ENCODE measurements at regions not wholly inside any gene's neighbourhood (a gene's known extent, or its start where the extent isn't known, plus 50 kb on each side); places are given as distances from the start of the nearest gene placed in this dataset.
"Not testable (repeated sequence)": the region's sequence is repeated elsewhere in the genome, so short reads cannot be mapped to it uniquely, and the experiment has no call there.

DNA sequence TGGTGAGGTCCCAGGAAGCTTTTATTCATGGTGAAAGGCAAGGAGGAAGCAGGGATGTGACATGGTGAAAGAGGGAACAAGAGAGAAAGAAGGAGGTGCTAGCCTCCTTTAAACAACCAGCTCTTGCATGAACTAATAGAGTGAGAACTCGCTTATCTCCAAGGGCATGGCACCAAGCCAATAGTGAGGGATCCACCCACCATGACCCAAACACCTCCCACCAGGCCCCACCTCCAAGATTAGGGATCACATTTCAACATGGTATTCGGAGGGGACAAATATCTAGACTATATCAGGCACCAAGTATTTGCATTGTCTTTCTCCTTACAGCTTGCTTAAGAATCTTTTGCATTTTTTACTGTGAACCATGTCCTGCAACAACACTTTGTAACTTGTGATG, 91.9 kb upstream of the DHRS4 start:
- DNase-seq (ENCODE audit: low read depth) = no peak

DNA sequence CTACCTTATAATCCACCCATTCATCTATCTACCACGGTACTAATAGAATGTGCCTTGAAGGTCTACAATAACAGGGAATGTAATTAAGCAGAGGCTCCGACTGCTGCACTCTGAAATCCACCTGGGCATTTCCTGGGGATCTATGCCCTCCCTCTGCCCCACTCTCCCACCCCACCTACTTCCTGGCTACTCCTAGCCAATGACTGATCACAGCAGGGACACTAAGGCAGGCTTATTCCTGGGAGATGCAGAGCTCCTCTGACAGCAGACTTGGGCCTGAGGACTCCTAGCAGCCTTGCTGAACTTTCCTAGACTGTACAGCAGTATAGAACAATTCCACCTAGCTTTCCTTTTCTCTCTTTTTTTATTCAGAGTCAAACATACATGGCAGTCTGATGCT, 91.1 kb upstream of the DHRS4 start:
- DNase-seq (ENCODE audit: low read depth) = no peak

DNA sequence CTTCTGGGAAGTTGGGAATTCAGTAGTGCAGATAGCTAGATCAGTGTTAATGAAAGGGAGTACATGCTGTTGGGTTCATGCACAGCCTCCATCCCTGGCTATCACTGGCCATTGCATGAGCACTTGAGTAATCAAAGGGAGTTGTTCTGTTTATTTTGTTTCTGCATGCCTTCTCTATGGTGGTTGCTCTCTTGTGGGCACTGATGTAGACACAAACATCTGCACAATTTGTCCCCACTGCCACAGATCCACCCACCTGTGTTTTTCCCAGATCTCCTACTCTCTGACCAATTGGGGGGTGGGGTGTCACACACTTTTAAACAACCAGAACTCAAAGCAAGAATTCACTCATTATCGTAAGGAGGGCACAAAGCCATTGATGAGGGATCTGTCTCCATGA, 89.7 kb upstream of the DHRS4 start:
- DNase-seq (ENCODE audit: low read depth) = no peak

DNA sequence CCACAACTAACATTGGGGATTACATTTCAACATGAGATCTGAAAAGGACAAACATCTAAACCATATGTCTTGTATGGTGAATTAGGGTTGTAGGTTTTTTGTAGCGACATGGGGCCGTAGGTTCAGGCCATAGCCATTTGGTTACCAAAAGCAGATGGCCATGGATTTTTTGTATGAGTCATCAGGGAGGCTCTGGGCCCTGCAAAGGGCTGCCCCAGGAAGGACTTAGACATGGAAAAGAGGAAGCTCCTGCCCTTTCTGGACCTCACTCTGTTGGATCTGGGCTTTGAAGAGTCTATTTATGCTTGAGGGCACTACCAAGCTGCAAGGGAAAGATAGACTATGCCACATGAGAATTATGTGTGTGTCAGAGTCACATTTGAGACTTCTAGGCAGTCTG, 89.3 kb upstream of the DHRS4 start:
- no peak for DNase-seq (ENCODE audit: low read depth)

DNA sequence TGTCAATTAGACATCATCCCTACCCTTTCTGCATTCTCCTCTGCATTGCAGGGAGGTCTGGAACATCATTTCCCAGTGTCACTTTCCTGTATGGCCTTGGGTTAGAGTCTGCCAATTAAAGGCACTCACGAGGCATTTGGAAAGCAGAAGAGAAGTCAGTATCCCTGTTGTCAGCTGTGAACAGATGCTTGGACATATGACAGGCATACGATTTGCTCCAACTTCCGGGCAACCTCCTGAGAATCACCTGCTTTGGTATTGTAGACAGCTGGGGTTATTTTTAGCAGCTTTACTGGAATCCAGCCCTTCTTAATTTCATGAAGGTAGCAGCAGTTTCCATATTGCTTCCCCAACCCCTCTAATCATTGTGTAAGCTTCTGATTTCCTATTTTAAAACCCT, 88.7 kb upstream of the DHRS4 start:
- no peak for DNase-seq (ENCODE audit: low read depth)

DNA sequence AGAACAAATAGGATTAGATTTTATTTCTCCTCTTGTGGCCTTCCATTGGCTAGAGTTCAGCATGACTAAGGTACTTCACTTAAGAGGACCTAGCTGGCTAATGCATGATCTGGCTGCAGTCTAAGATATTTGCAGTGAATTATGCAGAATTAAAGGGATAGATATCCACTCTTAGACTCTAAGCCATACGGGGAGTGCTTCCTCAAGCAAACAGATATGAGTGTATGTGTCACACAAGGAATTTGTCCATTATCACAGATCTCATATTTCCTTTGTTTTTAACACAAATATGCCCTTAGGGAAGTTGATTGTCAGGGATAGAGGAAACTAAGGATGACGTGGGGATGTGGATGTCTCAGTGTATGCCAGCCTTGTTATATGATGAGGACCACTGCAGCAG, 88.1 kb upstream of the DHRS4 start:
- no peak for DNase-seq (ENCODE audit: low read depth)

DNA sequence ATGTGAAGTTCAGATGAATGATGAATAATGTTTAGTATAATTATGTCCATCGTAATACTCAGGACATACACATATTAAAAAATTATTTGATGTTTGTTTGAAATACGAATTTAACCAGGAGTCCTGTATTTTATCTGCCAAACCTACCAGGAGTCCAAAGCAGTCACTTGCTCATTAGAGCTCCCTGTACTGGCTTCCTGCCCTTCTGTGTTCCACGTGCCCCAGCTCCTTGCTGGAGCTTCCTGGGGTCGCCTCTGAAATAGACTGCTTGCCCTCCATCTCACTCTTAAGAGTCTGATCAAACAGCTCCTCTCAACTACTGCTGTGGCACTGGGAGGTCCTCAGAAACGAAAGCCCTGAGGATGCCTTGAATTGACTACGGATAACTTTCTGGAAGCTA, 87.3 kb upstream of the DHRS4 start:
- no peak for DNase-seq (ENCODE audit: low read depth)

DNA sequence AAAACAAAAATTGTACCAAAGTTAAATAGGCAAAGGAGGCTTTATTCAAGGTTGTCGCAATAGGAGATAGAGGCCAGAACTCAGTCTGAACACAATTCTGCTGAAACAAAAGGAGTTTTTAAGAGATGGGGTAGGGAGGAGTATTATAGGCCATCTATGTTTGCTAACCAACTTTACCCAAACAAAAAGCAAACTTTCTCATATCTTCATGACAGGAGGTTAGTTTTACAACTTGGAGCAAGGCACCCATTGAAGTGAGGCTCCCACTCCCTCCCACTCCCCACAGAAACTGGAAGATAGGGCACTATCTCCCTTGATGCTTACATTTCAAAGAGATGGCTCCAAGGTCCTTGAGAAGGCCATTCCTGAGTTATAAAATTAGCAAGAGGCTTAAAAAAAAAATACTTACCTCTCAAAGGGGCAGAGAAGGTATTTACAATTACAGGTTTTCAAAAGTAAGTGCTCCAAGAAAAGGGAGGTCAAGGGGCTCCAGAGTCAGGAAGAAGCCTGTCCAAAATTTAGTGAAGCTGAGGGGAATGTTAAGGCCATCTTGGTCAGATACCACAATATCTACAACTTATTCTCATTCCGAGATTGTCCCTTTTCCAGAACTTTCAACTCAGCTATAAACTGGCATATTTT, 84.4 kb upstream of the DHRS4 start:
- no peak for DNase-seq (ENCODE audit: low read depth)

DNA sequence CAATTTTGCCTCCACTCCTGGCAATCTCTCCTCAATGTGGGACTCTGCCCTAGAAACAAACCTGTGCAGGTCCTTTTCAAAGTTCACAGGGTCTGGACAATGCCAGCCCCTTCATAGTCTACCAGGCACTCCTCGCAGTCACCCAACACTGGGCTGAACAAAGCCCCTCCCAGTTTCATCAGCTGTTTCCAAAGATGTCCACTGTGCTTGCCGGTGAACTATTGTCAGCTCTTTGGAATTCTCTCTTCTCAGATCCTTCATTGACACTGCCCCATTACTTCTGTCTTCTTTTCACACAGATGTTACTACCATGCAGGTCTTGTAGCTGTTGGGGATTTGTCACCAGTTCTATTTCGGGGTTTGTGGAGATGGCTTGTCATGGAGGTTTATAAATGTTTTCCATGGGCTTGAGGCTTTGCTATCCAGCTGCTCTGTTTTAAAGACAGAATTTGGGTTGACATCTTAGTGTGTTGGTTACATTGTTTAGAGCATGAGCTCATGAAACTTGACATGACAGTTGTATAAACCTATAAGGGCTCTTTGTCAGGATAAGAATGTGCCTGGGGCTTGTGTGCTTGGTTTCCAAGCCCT, 77.3 kb upstream of the DHRS4 start:
- no peak for DNase-seq (ENCODE audit: low read depth)

DNA sequence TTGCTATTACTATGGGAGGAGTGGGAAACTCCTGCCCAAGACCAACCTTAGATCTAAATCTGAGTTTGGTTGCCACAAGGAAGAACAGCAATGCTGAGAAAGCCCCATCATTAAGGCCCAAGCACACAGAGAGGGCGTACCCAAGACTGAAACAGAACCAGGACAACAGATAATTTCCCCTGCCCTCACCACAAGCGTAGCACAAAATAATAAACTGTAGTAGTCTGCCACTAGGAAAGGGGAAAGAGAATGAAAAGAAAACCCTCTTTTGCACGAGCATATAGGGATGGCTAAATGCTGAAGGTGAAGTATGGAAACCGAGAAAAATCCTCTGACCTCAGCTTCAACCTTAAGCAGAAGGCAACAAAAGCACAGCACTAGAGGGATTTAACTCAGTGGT, 76.5 kb upstream of the DHRS4 start:
- DNase-seq (ENCODE audit: low read depth) = no peak

DNA sequence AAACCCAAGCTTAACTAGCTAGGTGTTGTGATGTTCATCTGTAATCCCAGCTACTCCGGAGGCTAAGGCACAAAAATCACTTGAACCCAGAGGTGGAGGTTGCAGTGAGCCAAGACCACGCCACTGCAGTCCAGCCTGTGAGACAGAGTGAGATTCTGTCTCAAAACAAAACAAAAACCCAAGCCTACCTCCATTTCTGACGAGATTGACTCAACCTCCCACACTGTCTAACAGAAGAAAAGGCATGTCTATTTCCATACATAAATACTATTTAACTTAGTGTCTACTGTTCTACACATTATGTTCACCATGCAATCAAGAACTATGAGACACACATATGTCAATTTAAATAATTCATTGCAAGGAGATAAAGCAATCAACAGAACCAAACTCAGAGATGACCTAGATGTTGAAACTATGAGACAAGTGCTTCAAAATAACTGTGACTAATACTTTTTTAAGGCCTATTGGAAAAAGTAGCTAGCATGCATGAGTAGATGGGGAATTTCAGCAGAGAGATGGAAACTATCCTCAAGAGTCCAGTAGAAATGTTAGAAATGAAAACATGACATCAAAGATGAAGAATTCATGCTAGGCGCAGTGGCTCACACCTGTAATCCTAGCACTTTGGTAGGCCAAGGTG, 75.9 kb upstream of the DHRS4 start:
- no peak for DNase-seq (ENCODE audit: low read depth)

DNA sequence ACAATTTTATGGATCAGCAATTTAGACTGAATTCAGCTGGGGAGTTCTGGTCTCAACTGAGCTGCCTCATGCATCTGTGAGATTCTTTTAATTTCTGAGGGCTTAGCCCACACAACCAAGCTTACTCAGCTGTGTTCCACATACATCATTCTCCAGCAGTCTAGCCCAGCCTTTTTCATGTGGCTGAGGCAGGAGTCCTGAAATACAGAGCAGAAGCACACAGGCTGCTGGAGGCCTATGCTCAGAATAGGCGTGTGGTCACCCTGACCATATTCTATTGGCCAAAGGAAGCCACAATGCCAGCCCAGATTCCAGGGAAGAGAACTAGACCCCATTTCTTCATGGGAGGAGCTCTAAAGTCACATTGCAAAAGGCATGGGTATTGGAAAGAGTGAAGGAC, 72.3 kb upstream of the DHRS4 start:
- no peak for DNase-seq (ENCODE audit: low read depth)

DNA sequence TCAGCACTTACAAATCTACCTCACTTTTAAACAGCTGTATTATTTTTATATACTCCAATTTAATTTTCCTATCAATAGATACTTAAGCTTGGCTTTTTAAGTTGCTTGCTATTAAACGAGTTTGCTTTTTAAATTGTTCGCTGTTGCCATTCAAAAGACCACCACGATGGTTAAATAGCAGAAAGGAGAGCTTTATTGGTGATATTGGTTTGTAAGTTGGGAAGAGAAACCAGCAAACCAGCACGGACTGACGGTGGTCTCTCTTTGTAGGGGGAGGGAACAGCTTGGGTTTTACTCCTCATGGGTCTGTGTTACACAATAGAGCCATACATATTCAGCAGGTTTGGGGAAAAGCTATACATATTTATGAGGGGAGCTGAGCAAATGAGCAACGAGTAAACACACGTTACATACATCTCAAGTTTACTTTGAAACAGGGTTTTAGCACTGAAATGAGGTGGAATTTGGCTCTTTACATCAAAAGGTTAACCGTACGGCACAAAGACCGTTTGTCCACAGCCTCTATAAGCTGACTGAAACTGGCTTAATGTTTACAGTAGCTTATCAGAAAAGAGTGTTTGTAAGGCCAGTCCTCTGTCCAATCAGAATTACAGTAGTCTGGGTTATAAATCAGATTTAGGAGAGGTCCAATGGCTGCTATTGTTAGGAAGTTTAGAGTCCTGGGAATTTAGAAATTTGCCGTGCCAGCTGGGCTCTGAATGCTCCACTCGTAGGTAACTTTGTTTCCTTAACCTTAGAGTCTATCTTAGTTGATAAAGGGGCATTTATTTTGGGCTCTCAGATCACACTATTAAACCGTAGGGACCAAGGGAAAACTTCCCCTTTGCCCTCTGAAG, 69.7 kb upstream of the DHRS4 start:
- no peak for DNase-seq (ENCODE audit: low read depth)

DNA sequence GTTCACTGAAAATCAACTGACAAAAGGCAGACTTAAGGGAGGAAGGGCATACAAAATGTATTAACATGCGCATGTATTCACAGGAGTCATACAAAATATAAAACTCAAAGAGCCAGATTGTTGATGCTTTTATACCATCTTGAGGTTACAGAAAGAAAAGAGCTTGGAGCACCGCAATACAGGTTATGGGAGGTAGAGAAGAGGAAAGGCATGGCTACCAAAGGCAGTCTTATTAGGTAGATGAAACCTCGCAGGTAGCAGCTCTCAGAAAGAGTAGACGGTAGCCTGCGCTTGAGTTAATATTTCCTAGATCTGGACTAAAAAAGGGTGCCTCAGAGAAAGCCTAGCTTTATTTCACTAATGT, 69.0 kb upstream of the DHRS4 start:
- DNase-seq (ENCODE audit: low read depth) = no peak

DNA sequence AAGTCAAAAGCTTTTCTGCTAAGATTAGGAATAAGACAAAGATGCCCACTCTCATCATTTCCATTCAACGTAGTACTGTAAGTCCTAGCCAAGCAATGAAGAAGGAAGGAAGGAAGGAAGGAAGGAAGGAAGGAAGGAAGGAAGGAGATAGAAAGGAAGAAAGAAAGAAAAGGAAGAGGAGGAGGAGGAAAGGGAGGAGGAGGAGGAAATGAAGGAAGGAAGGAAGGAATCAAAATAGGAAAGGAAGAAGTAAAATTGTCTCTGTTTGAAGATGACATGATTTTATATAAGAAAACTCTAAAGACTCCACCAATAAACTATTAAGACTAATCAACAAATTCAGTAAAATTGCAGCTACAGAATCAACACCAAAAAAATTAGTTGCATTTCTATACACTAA, 66.0 kb upstream of the DHRS4 start:
- no peak for DNase-seq (ENCODE audit: low read depth)

DNA sequence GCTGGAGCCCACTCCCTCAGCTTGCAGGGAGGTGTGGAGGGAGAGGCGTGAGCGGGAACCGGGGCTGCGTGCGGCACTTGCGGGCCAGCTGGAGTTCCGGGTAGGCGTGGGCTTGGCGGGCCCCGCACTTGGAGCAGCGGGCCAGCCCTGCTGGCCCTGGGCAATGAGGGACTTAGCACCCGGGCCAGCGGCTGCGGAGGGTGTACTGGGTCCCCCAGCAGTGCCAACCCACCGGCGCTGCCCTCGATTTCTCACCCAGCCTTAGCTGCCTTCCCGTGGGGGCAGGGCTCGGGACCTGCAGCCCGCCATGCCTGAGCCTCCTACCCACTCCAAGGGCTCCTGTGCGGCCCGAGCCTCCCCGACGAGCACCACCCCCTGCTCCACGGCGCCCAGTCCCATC, 61.9 kb upstream of the DHRS4 start:
- not testable (repeated sequence) for DNase-seq (ENCODE audit: low read depth)

DNA sequence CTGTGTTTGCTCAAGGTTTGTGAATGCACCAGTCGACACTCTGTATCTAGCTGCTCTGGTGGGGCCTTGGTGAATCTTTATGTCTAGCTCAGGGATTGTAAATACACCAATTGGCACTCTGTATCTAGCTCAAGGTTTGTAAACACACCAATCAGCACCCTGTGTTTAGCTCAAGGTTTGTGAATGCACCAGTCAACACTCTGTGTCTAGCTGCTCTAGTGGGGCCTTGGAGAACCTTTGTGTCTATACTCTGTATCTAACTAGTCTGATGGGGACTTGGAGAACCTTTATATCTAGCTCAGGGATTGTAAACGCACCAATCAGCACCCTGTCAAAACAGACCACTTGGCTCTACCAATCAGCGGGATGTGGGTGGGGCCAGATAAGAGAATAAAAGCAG, 61.3 kb upstream of the DHRS4 start:
- DNase-seq (ENCODE audit: low read depth) = not testable (repeated sequence)

DNA sequence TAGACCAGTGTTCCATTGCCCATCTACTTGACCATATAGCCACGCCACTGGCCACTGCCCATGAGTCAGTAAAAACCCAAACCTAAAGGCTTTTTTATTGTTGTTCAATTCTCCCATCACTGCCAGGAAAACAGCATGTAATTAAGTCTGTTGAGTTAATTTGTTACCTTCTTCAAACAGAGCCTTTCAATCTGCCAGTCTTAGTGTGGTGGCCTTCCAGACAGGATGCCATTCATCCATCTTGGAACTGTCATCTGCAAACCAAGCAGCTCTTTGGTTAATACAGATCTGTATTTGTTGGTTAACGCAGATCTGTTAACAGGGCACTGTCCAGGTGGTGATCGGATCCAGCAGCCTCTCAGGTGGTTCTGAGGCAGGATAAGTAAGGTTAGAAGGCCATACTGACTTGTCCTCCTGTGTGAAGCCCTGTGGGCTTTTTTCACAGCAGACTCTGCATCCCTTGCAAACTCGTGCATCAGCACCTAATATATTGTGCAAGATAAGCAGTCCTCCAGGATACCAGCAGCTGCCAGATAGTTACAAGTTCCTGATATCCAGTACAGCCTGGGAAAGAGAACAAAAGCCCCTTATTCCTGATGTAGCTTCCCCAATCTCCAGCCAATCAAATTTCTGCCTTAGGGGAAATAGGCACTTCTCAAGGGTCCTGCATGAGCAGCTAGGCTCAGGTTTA, 59.1 kb upstream of the DHRS4 start:
- no peak for DNase-seq (ENCODE audit: low read depth)

DNA sequence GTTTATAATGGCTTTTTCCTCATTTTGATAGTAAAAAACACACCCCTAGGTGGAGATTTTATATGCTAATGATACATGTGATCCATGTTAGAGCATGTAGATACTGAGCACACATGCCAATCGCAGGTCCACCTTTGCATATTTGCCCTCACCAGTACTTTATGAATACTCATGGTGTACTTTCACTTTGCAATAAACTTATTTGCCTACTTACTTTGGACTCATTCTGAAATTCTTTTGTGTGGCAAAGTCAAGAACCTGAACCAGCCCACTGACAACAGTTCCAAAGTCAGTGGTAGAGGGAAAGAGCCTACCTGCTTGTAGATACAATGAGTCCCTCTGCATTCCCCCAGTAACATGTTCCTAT, 58.5 kb upstream of the DHRS4 start:
- DNase-seq (ENCODE audit: low read depth) = no peak

DNA sequence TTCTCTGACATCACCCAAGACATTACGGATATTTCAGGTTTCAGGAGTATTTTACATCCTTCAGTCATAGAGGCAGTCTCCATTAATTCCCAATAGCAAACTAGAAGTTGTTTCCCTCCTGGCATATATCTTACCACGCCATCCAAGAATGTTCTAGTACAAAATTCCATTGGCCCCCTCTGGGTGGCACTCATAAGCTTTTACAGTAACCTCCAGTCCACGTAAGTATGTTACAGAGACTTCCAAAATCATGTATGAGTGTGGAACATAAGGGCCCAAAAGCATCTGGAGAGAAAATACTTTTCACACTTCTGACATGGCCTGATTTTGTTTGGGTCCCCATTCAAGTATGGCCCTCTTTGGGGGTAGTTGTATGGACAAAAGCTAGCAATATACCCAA, 58.1 kb upstream of the DHRS4 start:
- DNase-seq (ENCODE audit: low read depth) = no peak

DNA sequence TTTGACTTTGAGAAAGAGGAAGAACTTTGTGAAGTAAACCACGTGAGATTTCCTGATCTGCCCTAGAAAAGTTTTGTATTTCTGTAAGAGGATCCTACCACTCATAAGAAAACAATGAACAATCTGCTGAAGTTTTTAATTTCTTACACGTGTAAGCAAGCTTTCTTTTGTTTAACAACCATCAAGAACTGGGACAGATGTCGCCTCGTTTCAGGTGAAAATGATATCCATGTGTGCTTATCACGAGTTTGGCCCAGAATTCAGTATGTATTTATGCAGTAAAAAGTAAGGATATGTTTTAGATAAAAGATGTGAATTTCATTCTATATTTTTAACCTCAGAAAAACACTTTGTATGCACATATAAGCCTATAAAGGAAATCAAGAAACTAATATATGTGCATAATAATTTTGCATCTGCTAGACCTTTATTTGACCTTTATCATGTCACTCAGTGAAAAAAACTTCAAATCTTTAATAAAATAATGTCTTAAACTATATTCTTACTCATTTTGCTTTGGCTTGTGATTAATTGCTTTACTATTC, 56.9 kb upstream of the DHRS4 start:
- DNase-seq (ENCODE audit: low read depth) = no peak

DNA sequence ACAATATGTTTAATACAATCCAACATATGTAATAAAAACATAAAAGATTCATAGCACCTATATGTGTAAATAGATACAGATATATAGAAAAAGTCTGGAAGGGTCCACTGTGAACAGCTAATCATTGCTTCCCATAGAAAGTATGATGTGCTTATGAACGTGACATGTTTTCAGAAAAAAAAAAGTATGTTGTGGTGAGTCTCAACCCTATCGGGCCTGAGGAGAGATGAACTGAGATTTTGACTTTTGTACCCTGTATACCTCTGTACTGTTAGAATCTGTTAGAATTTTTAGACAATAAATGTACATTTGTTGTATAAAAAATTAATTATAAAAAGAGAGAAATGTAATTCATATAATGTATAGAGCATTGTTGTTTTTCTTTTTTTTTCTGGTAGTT, 56.3 kb upstream of the DHRS4 start:
- not testable (repeated sequence) for DNase-seq (ENCODE audit: low read depth)

Data from fibroblast of the conjunctiva (primary cell).